Stimulated activated CD4-positive, alpha-beta T cell treated with anti-CD3 and anti-CD28 coated beads, Interleukin-1b, Interleukin-23, amount 100 ng/mL, for 24 hours (primary cell): ENCODE measurements at regions not wholly inside any gene's neighbourhood (a gene's known extent, or its start where the extent isn't known, plus 50 kb on each side); places are given as distances from the start of the nearest gene placed in this dataset.
"Not testable (repeated sequence)": the region's sequence is repeated elsewhere in the genome, so short reads cannot be mapped to it uniquely, and the experiment has no call there.

Source experiments
- DNase-seq, 4 experiments: peaks; one replicate each; pipeline ENCODE4 v3.0.0-alpha.2; 2020; ENCODE audit warnings: low read depth in 4 of 4, low spot score in 1 of 4

GRCh38 chr5:2005101-2006041, 122.6 kb upstream of the IRX4 start:
- DNase-seq, result no peak

GRCh38 chr5:2003690-2004365, 121.1 kb upstream of the IRX4 start:
- DNase-seq, result no peak

- no peak for DNase-seq
These were observed 120.5 kb upstream of the IRX4 start for GRCh38 chr5:2003206-2003605.

GRCh38 chr5:2001300-2001699, 118.6 kb upstream of the IRX4 start:
- DNase-seq, result no peak

- DNase-seq, result no peak
These were observed 117.9 kb upstream of the IRX4 start for GRCh38 chr5:2000591-2000990.

GRCh38 chr5:1999794-2000193, 117.1 kb upstream of the IRX4 start:
- DNase-seq, result no peak

- no peak for DNase-seq
These were observed 116.1 kb upstream of the IRX4 start for GRCh38 chr5:1998716-1999317.

GRCh38 chr5:1998348-1998669, 115.6 kb upstream of the IRX4 start:
- no peak for DNase-seq

- DNase-seq, result no peak
These were observed 115.1 kb upstream of the IRX4 start for GRCh38 chr5:1997640-1998347.

- no peak for DNase-seq
These were observed 112.8 kb upstream of the IRX4 start for GRCh38 chr5:1995491-1995890.

- no peak for DNase-seq
These were observed 104.7 kb upstream of the IRX4 start for GRCh38 chr5:1987471-1987870.

GRCh38 chr5:1985781-1986180, 103.1 kb upstream of the IRX4 start:
- DNase-seq, result no peak

- no peak for DNase-seq
These were observed 101.4 kb upstream of the IRX4 start for GRCh38 chr5:1983919-1984695.

- no peak for DNase-seq
These were observed 100.7 kb upstream of the IRX4 start for GRCh38 chr5:1983401-1983800.

- not testable (repeated sequence) for DNase-seq
These were observed 99.8 kb upstream of the IRX4 start for GRCh38 chr5:1982561-1982960.

GRCh38 chr5:1975898-1976765, 93.4 kb upstream of the IRX4 start:
- DNase-seq, result no peak

GRCh38 chr5:1975406-1975715, 92.6 kb upstream of the IRX4 start:
- no peak for DNase-seq

GRCh38 chr5:1974501-1975405, 92.0 kb upstream of the IRX4 start:
- DNase-seq, result no peak

GRCh38 chr5:1974081-1974480, 91.4 kb upstream of the IRX4 start:
- no peak for DNase-seq
